Panc1 (cell line): ENCODE measurements at regions not wholly inside any gene's neighbourhood (a gene's known extent, or its start where the extent isn't known, plus 50 kb on each side); places are given as distances from the start of the nearest gene placed in this dataset.

Source experiments
- ATAC-seq: fragments of 200-7000 bp; cut with Tn5 transposase; 2 replicates; pipeline ENCODE4 v1.9.1; 2020; ENCODE audit warnings: mild to moderate bottlenecking, moderate library complexity
- BruUV-seq: library from RNA; stranded (reverse); fragments of 400-500 nt; replicated peaks from 2 replicates; lab custom pipeline; 2021; lab: Mats Ljungman, UMichigan
- CTCF ChIA-PET: fragments of 300-600 bp; sonication (Branson Sonifier 250); formaldehyde crosslinking; loops from one replicate; lab custom pipeline; 2022; ENCODE audit warnings: antibody characterized with exemption; lab: Charles Lee
- POLR2A ChIA-PET: fragments of 300-600 bp; sonication (Branson Sonifier 250); formaldehyde crosslinking; loops from one replicate; lab custom pipeline; 2022; ENCODE audit warnings: antibody characterized with exemption; lab: Charles Lee
- DNase-seq: peaks from one replicate; pipeline ENCODE4 v3.0.0-alpha.2; 2010; ENCODE audit warnings: low read depth, low spot score
- H3K27ac ChIP-seq: 2 replicates; pipeline ENCODE4 v1.5.1; 2011; ENCODE audit warnings: mild to moderate bottlenecking, low read length, inconsistent platforms
- H3K27me3 ChIP-seq: fragments of 200-500 bp; sonication (Bioruptor generic); 2 replicates; pipeline ENCODE4 v1.6.0; 2014; ENCODE audit warnings: low read length, inconsistent platforms; ENCODE audit not compliant: control insufficient read depth, insufficient read depth
- H3K36me3 ChIP-seq: fragments of 200-500 bp; sonication (Bioruptor generic); 2 replicates; pipeline ENCODE4 v1.5.1; 2014; ENCODE audit warnings: inconsistent platforms, mild to moderate bottlenecking, low read length, moderate library complexity; ENCODE audit not compliant: control insufficient read depth, insufficient read depth
- H3K4me1 ChIP-seq: 2 replicates; pipeline ENCODE4 v1.5.1; 2011; ENCODE audit warnings: inconsistent platforms, mild to moderate bottlenecking, low read length, moderate library complexity; ENCODE audit not compliant: control insufficient read depth, insufficient read depth
- H3K4me3 ChIP-seq, 2 experiments: 2 replicates each; pipeline ENCODE4 v1.5.1; 2011 to 2012; ENCODE audit warnings: low read depth in 2 of 2, low read length in 2 of 2, mild to moderate bottlenecking in 2 of 2, inconsistent platforms in 1 of 2, moderate library complexity in 1 of 2
- H3K9me3 ChIP-seq: fragments of 200-500 bp; sonication (Bioruptor generic); 2 replicates; pipeline ENCODE4 v1.5.1; 2014; ENCODE audit warnings: low read depth, mild to moderate bottlenecking, inconsistent platforms, low read length, moderate library complexity; ENCODE audit not compliant: control insufficient read depth, insufficient read depth
- CTCF ChIP-seq: fragments of 450-650 bp; IDR thresholded peaks from 2 replicates; pipeline ENCODE4 v1.5.1; 2017; ENCODE audit warnings: mild to moderate bottlenecking
- POLR2AphosphoS5 ChIP-seq: IDR thresholded peaks from 2 replicates; pipeline ENCODE4 v1.6.1; 2012; ENCODE audit warnings: mild to moderate bottlenecking, low read depth, low read length, moderate library complexity
- REST ChIP-seq, 2 experiments: IDR thresholded peaks; 2 replicates each; pipeline ENCODE4 v1.6.1; 2011 to 2012; ENCODE audit warnings: low read depth in 2 of 2, control low read depth in 1 of 2, low read length in 1 of 2, mild to moderate bottlenecking in 1 of 2, moderate library complexity in 1 of 2; ENCODE audit not compliant: insufficient read depth in 1 of 2
- SIN3A ChIP-seq: IDR thresholded peaks from 2 replicates; pipeline ENCODE4 v1.6.1; 2012; ENCODE audit warnings: low read depth, mild to moderate bottlenecking, low read length, moderate library complexity, borderline replicate concordance; ENCODE audit not compliant: insufficient read depth
- TCF7L2 ChIP-seq: IDR thresholded peaks from 2 replicates; pipeline ENCODE4 v1.6.1; 2011; ENCODE audit warnings: mild to moderate bottlenecking, low read depth, low read length, inconsistent platforms
- in situ Hi-C: cut with HindIII; loops from 2 replicates; pipeline ENCODE4 v1.10.0; 2016; ENCODE audit warnings: low sequenced_read_pairs, low pct_unique_long_range_greater_than_20kb
- intact Hi-C: fragments of 100-400 bp; cut with micrococcal nuclease; formaldehyde crosslinking; loops from one replicate; pipeline ENCODE4 v1.10.0; 2022; ENCODE audit not compliant: unreplicated experiment

- ChIA-PET CTCF (no interaction called here), POLR2A (no interaction called here)
- Histone ChIP-seq H3K27ac (no peak overlapping the region), H3K27me3 (no peaks in the 10 kb centered on the region), H3K36me3 (no peaks in the 10 kb centered on the region), H3K4me1 (no peaks in the 10 kb centered on the region), H3K9me3 (no peaks in the 10 kb centered on the region), H3K4me3 (no peak overlapping the region)
- intact Hi-C loops: no loop called here
- ATAC-seq (no peak), DNase-seq (no peak)
- TF ChIP-seq SIN3A (no peak), CTCF (no peak), TCF7L2 (no peak)
- in situ Hi-C loops: no loop called here
- BruUV-seq: no TSS peak
Observed at GRCh38 chr6:51250317-51250716, 431.6 kb downstream of the TFAP2B start.

GRCh38 chr6:51257938-51258337 lies 439.3 kb downstream of the TFAP2B start:
- ChIA-PET CTCF (no interaction called here), POLR2A (no interaction called here)
- no peaks in the 10 kb centered on the region for H3K9me3 ChIP-seq
- DNase-seq: no peak
- no peak overlapping the region for H3K27ac ChIP-seq
- H3K27me3 ChIP-seq: no peaks in the 10 kb centered on the region
- no peaks in the 10 kb centered on the region for H3K36me3 ChIP-seq
- BruUV-seq: no TSS peak
- no peaks in the 10 kb centered on the region for H3K4me1 ChIP-seq
- no peak for ATAC-seq
- H3K4me3 ChIP-seq: no peak overlapping the region
- in situ Hi-C loops (no loop called here), intact Hi-C loops (no loop called here)
- no peak for TF ChIP-seq SIN3A
- no peak for TF ChIP-seq POLR2AphosphoS5
- TF ChIP-seq TCF7L2: no peak
- TF ChIP-seq REST (IDR thresholded peaks at IDR 0.05; ENCODE audit: insufficient read depth in 1 of 2, low read depth in 2 of 2, low read length in 1 of 2): no peak
- TF ChIP-seq CTCF: no peak
